D721Med (cell line): ENCODE measurements at regions not wholly inside any gene's neighbourhood (a gene's known extent, or its start where the extent isn't known, plus 50 kb on each side); places are given as distances from the start of the nearest gene placed in this dataset.

ENCODE experiments used
- DNase-seq: peaks from one replicate; pipeline ENCODE4 v3.0.0; 2011; ENCODE audit warnings: low spot score; ENCODE audit not compliant: insufficient read length
- FAIRE-seq: peaks from 2 replicates; lab custom pipeline; 2011; peaks lifted over from hg19 to GRCh38; lab: Jason Lieb, UNC
- CTCF ChIP-seq: IDR thresholded peaks from 2 replicates; pipeline ENCODE4 v1.5.1; 2012; ENCODE audit warnings: mild to moderate bottlenecking, control low read depth; ENCODE audit not compliant: insufficient read depth; ENCODE audit errors: missing control alignments

DNA sequence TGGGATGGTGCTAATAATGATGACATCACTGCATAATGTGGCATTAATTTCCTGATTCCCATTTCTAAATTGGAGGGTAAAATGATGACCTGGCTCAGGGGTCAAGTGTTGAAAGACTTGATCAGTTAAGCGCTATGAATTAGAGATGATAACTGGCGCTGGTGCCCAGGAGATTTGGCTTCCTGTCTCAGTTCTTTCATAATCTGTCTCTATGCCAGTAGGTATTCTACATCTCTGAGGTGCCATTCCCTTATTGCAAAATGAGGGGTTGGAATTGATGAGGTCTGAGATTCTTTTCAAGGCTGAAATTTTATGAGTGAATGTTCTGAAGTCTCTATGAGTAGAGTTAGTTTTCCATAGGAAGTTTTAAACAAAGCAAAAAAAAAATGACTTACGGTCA is 1715.1 kb upstream of the WWC1 start:
- no peak for TF ChIP-seq CTCF
- DNase-seq (no peak), FAIRE-seq (no peak)

DNA sequence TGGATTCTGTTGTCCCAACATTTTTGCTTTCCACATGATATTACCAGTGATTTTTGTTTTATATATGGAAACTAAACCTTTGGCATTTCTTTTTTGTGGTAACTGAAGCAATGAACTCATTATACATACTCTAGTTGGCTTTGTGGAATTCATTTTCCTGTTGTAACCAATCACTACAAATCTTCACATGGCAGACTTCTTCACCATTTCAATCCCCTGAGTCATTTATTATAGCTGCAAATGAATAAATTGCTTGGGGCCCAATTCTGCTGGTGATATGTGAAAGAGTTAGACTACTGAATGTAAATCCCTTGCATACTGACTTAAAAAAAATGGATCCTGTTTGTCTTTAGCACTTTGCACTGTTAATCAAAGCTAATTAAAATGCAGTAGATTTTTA is 1709.6 kb upstream of the WWC1 start:
- no peak for TF ChIP-seq CTCF
- DNase-seq (no peak), FAIRE-seq (no peak)

DNA sequence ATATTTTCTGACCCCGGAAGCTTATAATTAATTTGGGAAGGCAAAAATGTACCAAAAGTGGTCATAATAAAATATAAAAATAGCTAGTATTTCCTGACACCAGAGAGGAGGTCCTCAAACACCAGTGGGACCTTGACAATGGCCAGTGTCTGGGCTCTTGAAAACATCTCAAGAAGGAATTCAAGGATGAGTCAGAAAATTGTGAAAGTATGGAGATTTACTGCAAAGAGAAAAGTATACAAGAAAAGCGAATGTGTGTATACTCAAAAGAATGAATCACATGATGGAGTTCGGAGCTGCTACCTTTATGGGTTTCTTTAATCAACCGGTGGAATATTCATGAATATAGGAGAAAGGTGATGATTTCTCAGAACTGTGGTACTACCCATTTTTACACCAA is 1709.0 kb upstream of the WWC1 start:
- no peak for TF ChIP-seq CTCF
- FAIRE-seq, result no peak

GRCh38 chr5:166594567-166594966 is 1696.9 kb upstream of the WWC1 start:
- peak; percentile 41 for FAIRE-seq
- no peak for TF ChIP-seq CTCF
- no peak for DNase-seq

More for the DNA sequence above, 1709.0 kb upstream of the WWC1 start:
- no peak for DNase-seq

DNA sequence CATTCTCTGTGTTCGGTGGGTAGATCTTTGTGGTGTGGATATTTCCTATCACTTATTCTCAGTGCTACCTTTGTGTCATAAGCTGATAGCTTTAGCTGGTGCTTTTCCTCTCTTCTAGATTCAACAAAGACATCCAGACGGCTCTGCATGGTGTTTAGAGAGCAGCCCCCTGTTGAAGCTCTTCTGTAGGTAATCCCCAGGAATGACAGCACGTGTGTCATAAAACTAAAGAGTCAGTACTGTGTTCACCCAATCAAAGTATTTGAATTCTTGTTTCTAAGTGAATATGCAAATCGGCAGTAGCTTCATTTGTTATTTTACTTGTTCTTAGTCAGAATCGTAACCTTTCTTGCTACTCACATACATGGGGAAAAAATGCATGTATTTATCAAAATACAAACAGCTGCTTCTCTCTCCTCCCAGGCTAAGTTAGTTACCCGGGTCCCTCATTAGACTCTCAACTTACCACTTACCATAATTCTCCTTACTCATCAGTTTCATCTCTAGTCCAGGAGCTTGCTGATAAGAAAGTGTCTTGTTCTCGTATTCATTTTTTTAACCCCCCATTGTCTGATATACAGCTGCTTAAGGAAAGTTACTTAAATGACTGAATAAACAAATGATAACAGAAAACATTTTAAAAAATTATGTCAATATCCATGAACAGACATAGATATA is 1696.0 kb upstream of the WWC1 start:
- DNase-seq, result peak; percentile 8

DNA sequence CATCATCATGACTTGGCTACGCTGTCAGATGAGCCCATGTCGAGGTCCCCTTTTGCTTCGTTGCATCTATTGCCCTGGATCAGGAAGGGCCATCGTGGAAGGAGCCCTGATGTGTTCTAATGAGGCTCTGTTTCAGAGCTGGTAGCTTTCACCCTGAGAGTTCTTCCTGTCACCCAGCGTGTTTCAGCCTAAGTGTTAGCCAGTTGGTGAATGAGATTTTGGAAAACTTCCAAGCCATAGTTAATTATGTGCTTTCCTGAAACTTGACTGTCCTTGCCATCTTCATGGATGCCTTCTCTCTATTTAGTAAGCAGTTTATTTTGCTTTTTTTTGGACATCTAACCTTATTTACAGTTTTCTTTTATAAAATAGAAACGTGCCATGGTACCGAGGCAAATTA is 1695.4 kb upstream of the WWC1 start:
- FAIRE-seq (no peak), DNase-seq (no peak)
- no peak for TF ChIP-seq CTCF

More for the DNA sequence above, 1696.0 kb upstream of the WWC1 start:
- TF ChIP-seq CTCF, result no peak
- peak; percentile 74 for FAIRE-seq

- DNase-seq, result no peak
- no peak for TF ChIP-seq CTCF
Observed at GRCh38 chr5:166602271-166602670, 1689.2 kb upstream of the WWC1 start.

More at GRCh38 chr5:166602271-166602670, 1689.2 kb upstream of the WWC1 start:
- FAIRE-seq, result no peak
